Osteocyte (in vitro differentiated cells): ENCODE measurements at regions not wholly inside any gene's neighbourhood (a gene's known extent, or its start where the extent isn't known, plus 50 kb on each side); places are given as distances from the start of the nearest gene placed in this dataset.
"Not testable (repeated sequence)": the region's sequence is repeated elsewhere in the genome, so short reads cannot be mapped to it uniquely, and the experiment has no call there.

Experiments
- DNase-seq: peaks from one replicate; pipeline ENCODE4 v3.0.0; 2021; ENCODE audit warnings: mixed read lengths; ENCODE audit not compliant: unreplicated experiment; ENCODE audit errors: extremely low spot score
- H3K27ac Mint-ChIP-seq: one replicate; pipeline ENCODE4 v1.8.0; 2021; ENCODE audit warnings: mild to moderate bottlenecking, mixed read lengths; ENCODE audit not compliant: unreplicated experiment
- H3K27me3 Mint-ChIP-seq: one replicate; pipeline ENCODE4 v1.8.0; 2021; ENCODE audit warnings: mixed read lengths; ENCODE audit not compliant: unreplicated experiment
- H3K36me3 Mint-ChIP-seq: one replicate; pipeline ENCODE4 v1.8.0; 2021; ENCODE audit warnings: mixed read lengths; ENCODE audit not compliant: unreplicated experiment
- H3K4me1 Mint-ChIP-seq: one replicate; pipeline ENCODE4 v1.8.0; 2021; ENCODE audit warnings: mixed read lengths; ENCODE audit not compliant: unreplicated experiment
- H3K4me3 Mint-ChIP-seq: one replicate; pipeline ENCODE4 v1.8.0; 2021; ENCODE audit warnings: mild to moderate bottlenecking, moderate library complexity, mixed read lengths; ENCODE audit not compliant: unreplicated experiment
- H3K9me3 Mint-ChIP-seq: one replicate; pipeline ENCODE4 v1.8.0; 2021; ENCODE audit warnings: mixed read lengths; ENCODE audit not compliant: unreplicated experiment
- CTCF ChIP-seq: fragments of 200-600 bp; sonication (generic); IDR thresholded peaks from 2 replicates; pipeline ENCODE4 v1.5.0; 2021; ENCODE audit warnings: antibody characterized with exemption, mild to moderate bottlenecking, moderate library complexity

GRCh38 chr2:82215212-82215611 is 1910.7 kb upstream of the LRRTM1 start:
- no peak for TF ChIP-seq CTCF
- Mint-ChIP-seq H3K4me3 (no peak overlapping the region), H3K36me3 (no peaks in the 10 kb centered on the region), H3K27me3 (no peaks in the 10 kb centered on the region), H3K27ac (no peak overlapping the region), H3K9me3 (peaks cover 15% of the 10 kb centered on the region), H3K4me1 (no peaks in the 10 kb centered on the region)
- no peak for DNase-seq

- Mint-ChIP-seq H3K4me1 (no peaks in the 10 kb centered on the region), H3K27ac (no peak overlapping the region), H3K9me3 (peaks cover 32% of the 10 kb centered on the region), H3K36me3 (no peaks in the 10 kb centered on the region), H3K27me3 (no peaks in the 10 kb centered on the region), H3K4me3 (no peak overlapping the region)
- no peak for DNase-seq
- TF ChIP-seq CTCF, result no peak
These were observed 1894.9 kb upstream of the LRRTM1 start for GRCh38 chr2:82199493-82199852.

GRCh38 chr2:82198809-82199492 is 1894.4 kb upstream of the LRRTM1 start:
- no peaks in the 10 kb centered on the region for H3K36me3 Mint-ChIP-seq
- no peak overlapping the region for H3K27ac Mint-ChIP-seq
- H3K4me3 Mint-ChIP-seq, result no peak overlapping the region
- H3K4me1 Mint-ChIP-seq, result no peaks in the 10 kb centered on the region
- no peak for TF ChIP-seq CTCF
- no peaks in the 10 kb centered on the region for H3K27me3 Mint-ChIP-seq
- no peak for DNase-seq
- peaks cover 27% of the 10 kb centered on the region for H3K9me3 Mint-ChIP-seq

- H3K27me3 Mint-ChIP-seq, result no peaks in the 10 kb centered on the region
- H3K4me3 Mint-ChIP-seq, result no peak overlapping the region
- H3K4me1 Mint-ChIP-seq, result no peaks in the 10 kb centered on the region
- DNase-seq, result no peak
- no peaks in the 10 kb centered on the region for H3K36me3 Mint-ChIP-seq
- peaks cover 9% of the 10 kb centered on the region for H3K9me3 Mint-ChIP-seq
- H3K27ac Mint-ChIP-seq, result no peak overlapping the region
- TF ChIP-seq CTCF, result no peak
These were observed 1877.7 kb upstream of the LRRTM1 start for GRCh38 chr2:82182270-82182669.

- H3K4me1 Mint-ChIP-seq, H3K4me3 Mint-ChIP-seq, H3K27me3 Mint-ChIP-seq, H3K9me3 Mint-ChIP-seq, H3K27ac Mint-ChIP-seq, DNase-seq, H3K36me3 Mint-ChIP-seq: not testable (repeated sequence)
These were observed 1870.7 kb upstream of the LRRTM1 start for GRCh38 chr2:82175210-82175609.

- no peak overlapping the region for H3K4me3 Mint-ChIP-seq
- H3K4me1 Mint-ChIP-seq, result no peaks in the 10 kb centered on the region
- peaks cover 2% of the 10 kb centered on the region for H3K27me3 Mint-ChIP-seq
- no peak overlapping the region for H3K27ac Mint-ChIP-seq
- no peaks in the 10 kb centered on the region for H3K36me3 Mint-ChIP-seq
- no peak for TF ChIP-seq CTCF
- no peaks in the 10 kb centered on the region for H3K9me3 Mint-ChIP-seq
- DNase-seq, result no peak
These were observed 1867.9 kb upstream of the LRRTM1 start for GRCh38 chr2:82172483-82172882.
